ENCODE measurements at regions not wholly inside any gene's neighbourhood (a gene's known extent, or its start where the extent isn't known, plus 50 kb on each side); places are given as distances from the start of the nearest gene placed in this dataset.

- H3K36me3 ChIP-seq (ENCODE audit: insufficient read depth, low read length), result no peaks in the 10 kb centered on the region
- no peaks in the 10 kb centered on the region for H3K79me2 ChIP-seq (ENCODE audit: control insufficient read depth, insufficient read depth, low read length, unreplicated experiment)
- no peak overlapping the region for H2AFZ ChIP-seq (ENCODE audit: low read length, unreplicated experiment)
- H3K27me3 ChIP-seq (ENCODE audit: insufficient read depth, low read length), result no peaks in the 10 kb centered on the region
- no peaks in the 10 kb centered on the region for H3K4me1 ChIP-seq (ENCODE audit: control insufficient read depth, insufficient read depth, low read length, unreplicated experiment)
- H3K27ac ChIP-seq (ENCODE audit: low read depth, low read length), result no peak overlapping the region
- H3K4me3 ChIP-seq (ENCODE audit: low read depth, low read length), result peak overlapping the region; percentile 9; the same call in 1 of the 2 replicates
These were observed 76.6 kb upstream of the SNRPN start for GRCh38 chr15:24878153-24878552.

GRCh38 chr15:24879492-24879891 is 75.3 kb upstream of the SNRPN start:
- H3K79me2 ChIP-seq (ENCODE audit: control insufficient read depth, insufficient read depth, low read length, unreplicated experiment), result no peaks in the 10 kb centered on the region
- H3K36me3 ChIP-seq (ENCODE audit: insufficient read depth, low read length), result no peaks in the 10 kb centered on the region
- H2AFZ ChIP-seq (ENCODE audit: low read length, unreplicated experiment), result no peak overlapping the region
- H3K4me3 ChIP-seq (ENCODE audit: low read depth, low read length), result no peak overlapping the region
- no peaks in the 10 kb centered on the region for H3K27me3 ChIP-seq (ENCODE audit: insufficient read depth, low read length)
- no peak overlapping the region for H3K27ac ChIP-seq (ENCODE audit: low read depth, low read length)
- H3K4me1 ChIP-seq (ENCODE audit: control insufficient read depth, insufficient read depth, low read length, unreplicated experiment), result no peaks in the 10 kb centered on the region

GRCh38 chr15:24880663-24881062 is 74.1 kb upstream of the SNRPN start:
- H3K79me2 ChIP-seq (ENCODE audit: control insufficient read depth, insufficient read depth, low read length, unreplicated experiment), result no peaks in the 10 kb centered on the region
- no peak overlapping the region for H2AFZ ChIP-seq (ENCODE audit: low read length, unreplicated experiment)
- no peaks in the 10 kb centered on the region for H3K4me1 ChIP-seq (ENCODE audit: control insufficient read depth, insufficient read depth, low read length, unreplicated experiment)
- H3K27ac ChIP-seq (ENCODE audit: low read depth, low read length), result no peak overlapping the region
- no peaks in the 10 kb centered on the region for H3K36me3 ChIP-seq (ENCODE audit: insufficient read depth, low read length)
- H3K4me3 ChIP-seq (ENCODE audit: low read depth, low read length), result no peak overlapping the region
- no peaks in the 10 kb centered on the region for H3K27me3 ChIP-seq (ENCODE audit: insufficient read depth, low read length)

GRCh38 chr15:24886538-24886937 is 68.2 kb upstream of the SNRPN start:
- H3K27me3 ChIP-seq (ENCODE audit: insufficient read depth, low read length), result no peaks in the 10 kb centered on the region
- no peaks in the 10 kb centered on the region for H3K36me3 ChIP-seq (ENCODE audit: insufficient read depth, low read length)
- H2AFZ ChIP-seq (ENCODE audit: low read length, unreplicated experiment), result no peak overlapping the region
- no peaks in the 10 kb centered on the region for H3K79me2 ChIP-seq (ENCODE audit: control insufficient read depth, insufficient read depth, low read length, unreplicated experiment)
- no peak overlapping the region for H3K4me3 ChIP-seq (ENCODE audit: low read depth, low read length)
- H3K27ac ChIP-seq (ENCODE audit: low read depth, low read length), result no peak overlapping the region
- no peaks in the 10 kb centered on the region for H3K4me1 ChIP-seq (ENCODE audit: control insufficient read depth, insufficient read depth, low read length, unreplicated experiment)

GRCh38 chr15:24898715-24899272 is 56.0 kb upstream of the SNRPN start:
- Histone ChIP-seq H2AFZ (ENCODE audit: low read length, unreplicated experiment) (no peak overlapping the region), H3K27ac (ENCODE audit: low read depth, low read length) (no peak overlapping the region), H3K79me2 (ENCODE audit: control insufficient read depth, insufficient read depth, low read length, unreplicated experiment) (no peaks in the 10 kb centered on the region)

GRCh38 chr15:24899367-24899766 is 55.4 kb upstream of the SNRPN start:
- Histone ChIP-seq H2AFZ (ENCODE audit: low read length, unreplicated experiment) (no peak overlapping the region), H3K27ac (ENCODE audit: low read depth, low read length) (no peak overlapping the region)

More at GRCh38 chr15:24898715-24899272, 56.0 kb upstream of the SNRPN start:
- Histone ChIP-seq H3K36me3 (ENCODE audit: insufficient read depth, low read length) (no peaks in the 10 kb centered on the region), H3K4me3 (ENCODE audit: low read depth, low read length) (no peak overlapping the region), H3K4me1 (ENCODE audit: control insufficient read depth, insufficient read depth, low read length, unreplicated experiment) (no peaks in the 10 kb centered on the region), H3K27me3 (ENCODE audit: insufficient read depth, low read length) (no peaks in the 10 kb centered on the region)

GRCh38 chr15:24899795-24900194 is 55.0 kb upstream of the SNRPN start:
- Histone ChIP-seq H2AFZ (ENCODE audit: low read length, unreplicated experiment) (no peak overlapping the region), H3K4me1 (ENCODE audit: control insufficient read depth, insufficient read depth, low read length, unreplicated experiment) (no peaks in the 10 kb centered on the region), H3K79me2 (ENCODE audit: control insufficient read depth, insufficient read depth, low read length, unreplicated experiment) (no peaks in the 10 kb centered on the region), H3K4me3 (ENCODE audit: low read depth, low read length) (no peak overlapping the region), H3K27me3 (ENCODE audit: insufficient read depth, low read length) (no peaks in the 10 kb centered on the region), H3K27ac (ENCODE audit: low read depth, low read length) (no peak overlapping the region), H3K36me3 (ENCODE audit: insufficient read depth, low read length) (no peaks in the 10 kb centered on the region)

More at GRCh38 chr15:24899367-24899766, 55.4 kb upstream of the SNRPN start:
- no peaks in the 10 kb centered on the region for H3K27me3 ChIP-seq (ENCODE audit: insufficient read depth, low read length)
- no peaks in the 10 kb centered on the region for H3K36me3 ChIP-seq (ENCODE audit: insufficient read depth, low read length)
- H3K79me2 ChIP-seq (ENCODE audit: control insufficient read depth, insufficient read depth, low read length, unreplicated experiment), result no peaks in the 10 kb centered on the region
- H3K4me1 ChIP-seq (ENCODE audit: control insufficient read depth, insufficient read depth, low read length, unreplicated experiment), result no peaks in the 10 kb centered on the region
- H3K4me3 ChIP-seq (ENCODE audit: low read depth, low read length), result no peak overlapping the region

- Histone ChIP-seq H3K79me2 (ENCODE audit: control insufficient read depth, insufficient read depth, low read length, unreplicated experiment) (no peaks in the 10 kb centered on the region), H3K27ac (ENCODE audit: low read depth, low read length) (no peak overlapping the region), H3K27me3 (ENCODE audit: insufficient read depth, low read length) (no peaks in the 10 kb centered on the region), H3K4me3 (ENCODE audit: low read depth, low read length) (no peak overlapping the region), H3K4me1 (ENCODE audit: control insufficient read depth, insufficient read depth, low read length, unreplicated experiment) (no peaks in the 10 kb centered on the region), H2AFZ (ENCODE audit: low read length, unreplicated experiment) (no peak overlapping the region), H3K36me3 (ENCODE audit: insufficient read depth, low read length) (no peaks in the 10 kb centered on the region)
These were observed 53.4 kb upstream of the SNRPN start for GRCh38 chr15:24901409-24901808.

Data from ACC112 (cell line).